GM21528 (cell line): ENCODE measurements at regions not wholly inside any gene's neighbourhood (a gene's known extent, or its start where the extent isn't known, plus 50 kb on each side); places are given as distances from the start of the nearest gene placed in this dataset.
"Not testable (repeated sequence)": the region's sequence is repeated elsewhere in the genome, so short reads cannot be mapped to it uniquely, and the experiment has no call there.

Experiments
- ATAC-seq: cut with Tn5 transposase; IDR thresholded peaks from one replicate; pipeline ENCODE4 v1.9.1; 2021; ENCODE audit warnings: mild to moderate bottlenecking, moderate library complexity; ENCODE audit not compliant: unreplicated experiment, low FRiP score

GRCh38 chr7:142507799-142508198, 241.5 kb upstream of the PRSS1 start:
- ATAC-seq: no peak

GRCh38 chr7:142507066-142507465, 242.2 kb upstream of the PRSS1 start:
- not testable (repeated sequence) for ATAC-seq

DNA sequence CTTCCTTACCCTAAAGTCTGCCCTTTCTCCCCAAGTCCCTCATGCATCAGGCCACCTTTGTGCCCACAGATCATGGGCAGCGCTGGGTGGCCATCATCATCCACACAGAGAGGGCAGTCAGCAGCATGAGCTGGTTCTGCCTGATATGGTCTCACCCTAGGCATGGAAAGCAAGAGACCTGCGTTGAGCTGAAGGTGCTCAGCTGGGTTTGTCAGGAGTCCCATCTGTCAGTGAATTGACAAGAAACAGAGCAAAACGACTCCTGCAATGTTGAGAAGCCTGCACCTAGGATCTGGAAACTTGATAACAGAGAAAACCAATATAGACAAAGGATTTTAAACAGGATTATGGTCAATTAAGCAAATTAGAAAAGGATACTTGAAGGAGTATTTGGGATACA, 242.7 kb upstream of the PRSS1 start:
- no peak for ATAC-seq

- ATAC-seq: not testable (repeated sequence)
Measured at GRCh38 chr7:142503949-142504348, 245.3 kb upstream of the PRSS1 start.

DNA sequence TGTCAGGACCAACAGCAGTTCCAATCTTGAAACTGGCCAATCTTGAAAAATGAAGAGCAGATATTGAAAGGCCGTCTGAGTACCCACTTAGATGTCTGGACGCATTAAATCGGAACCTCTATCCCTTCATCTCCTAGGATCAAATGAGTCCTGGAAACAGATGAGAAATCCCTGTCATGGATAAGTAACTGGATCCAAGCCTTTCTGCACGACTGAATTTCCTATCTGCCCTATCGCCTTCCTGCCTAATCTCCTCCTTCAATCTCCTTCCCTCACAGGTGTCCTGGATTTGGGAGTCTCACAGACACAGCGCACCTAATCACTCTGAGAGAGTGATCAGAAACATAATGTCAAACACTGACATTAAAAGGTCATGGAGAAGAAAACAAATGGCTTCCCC, 245.2 kb upstream of the PRSS58 start:
- ATAC-seq: no peak

- ATAC-seq: no peak
Measured at GRCh38 chr7:142501434-142501833, 243.6 kb upstream of the PRSS58 start.

- ATAC-seq: no peak
Measured at GRCh38 chr7:142500366-142500765, 242.5 kb upstream of the PRSS58 start.

GRCh38 chr7:142499635-142500034, 241.8 kb upstream of the PRSS58 start:
- no peak for ATAC-seq

DNA sequence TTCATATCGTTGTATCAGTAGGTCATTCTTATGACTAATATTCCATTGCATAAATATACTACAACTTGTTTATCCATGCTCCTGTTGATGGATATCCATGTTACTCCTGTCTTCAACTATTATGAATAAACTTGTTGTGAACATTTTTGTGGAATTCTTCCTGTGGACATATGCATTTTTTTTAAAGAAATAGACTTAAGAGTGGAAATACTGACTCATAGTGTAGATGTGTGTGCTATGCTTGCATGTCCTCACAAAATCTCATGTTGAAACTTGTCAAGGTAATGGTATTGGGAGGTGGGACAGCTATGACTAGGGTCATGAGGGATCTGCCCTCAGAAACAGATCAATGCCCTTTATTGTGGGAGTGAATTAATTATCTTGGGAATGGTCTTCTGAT, 240.5 kb upstream of the PRSS58 start:
- ATAC-seq: no peak

DNA sequence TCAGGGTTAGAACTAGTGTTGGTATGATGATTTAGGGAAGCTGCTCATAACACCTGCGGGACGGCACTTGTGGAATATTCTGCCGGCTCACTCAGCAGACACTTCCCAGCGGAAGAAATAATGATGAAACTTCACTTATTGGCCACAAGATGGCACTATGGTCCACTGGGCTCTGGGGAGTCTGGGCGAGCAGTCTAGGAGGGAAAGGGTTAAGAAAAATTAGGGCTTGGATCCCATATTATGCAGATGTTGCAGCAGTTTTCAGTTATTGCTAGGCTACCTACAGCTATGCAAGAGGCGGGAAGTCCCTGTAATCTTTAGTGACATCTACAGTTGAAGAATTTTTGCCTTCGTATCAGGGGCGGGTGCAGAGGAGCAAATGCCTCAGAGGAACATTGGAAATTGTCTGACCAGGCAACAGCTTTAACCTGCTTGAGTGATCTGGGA, 238.7 kb upstream of the PRSS58 start:
- ATAC-seq: peak; percentile 75

GRCh38 chr7:142495879-142496278, 238.0 kb upstream of the PRSS58 start:
- not testable (repeated sequence) for ATAC-seq

GRCh38 chr7:142495301-142495700, 237.4 kb upstream of the PRSS58 start:
- not testable (repeated sequence) for ATAC-seq

DNA sequence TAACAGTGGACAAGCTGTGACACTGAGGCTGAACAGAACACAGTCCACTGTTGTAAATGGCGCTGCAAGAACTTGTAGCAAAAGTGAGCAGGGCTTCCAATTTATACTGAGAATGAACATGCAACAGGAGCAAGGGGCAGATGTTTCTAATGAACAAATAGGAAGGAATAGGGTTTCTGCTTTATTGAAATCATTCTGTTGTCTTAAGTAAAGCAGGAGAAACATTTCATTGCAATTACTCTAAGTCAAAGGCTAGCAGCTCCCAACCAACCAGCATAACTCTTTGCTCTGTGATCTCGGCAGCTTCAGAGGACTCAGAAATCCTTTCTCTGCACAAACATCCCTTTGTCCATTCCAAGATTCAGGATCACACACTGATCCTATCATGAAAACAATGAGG, 236.2 kb upstream of the PRSS58 start:
- no peak for ATAC-seq

DNA sequence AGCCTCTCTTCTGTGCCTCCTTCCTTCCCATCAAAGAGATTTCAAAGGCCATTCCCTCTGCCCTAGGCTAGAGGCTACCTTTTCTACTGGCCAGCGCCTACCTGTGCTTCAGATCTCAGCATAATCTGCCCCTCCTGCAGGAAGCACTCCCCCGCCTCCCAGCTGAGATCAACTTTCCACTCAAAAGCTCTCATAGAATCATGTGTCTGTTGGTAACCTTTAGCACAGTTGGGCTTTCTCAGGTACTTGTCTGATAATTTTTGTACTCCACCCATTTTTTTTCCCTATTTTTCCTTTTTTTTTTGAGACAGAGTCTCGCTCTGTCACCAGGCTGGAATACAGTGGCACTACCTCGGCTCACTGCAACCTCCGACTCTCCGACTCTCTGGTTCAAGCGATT, 231.0 kb upstream of the PRSS58 start:
- no peak for ATAC-seq

DNA sequence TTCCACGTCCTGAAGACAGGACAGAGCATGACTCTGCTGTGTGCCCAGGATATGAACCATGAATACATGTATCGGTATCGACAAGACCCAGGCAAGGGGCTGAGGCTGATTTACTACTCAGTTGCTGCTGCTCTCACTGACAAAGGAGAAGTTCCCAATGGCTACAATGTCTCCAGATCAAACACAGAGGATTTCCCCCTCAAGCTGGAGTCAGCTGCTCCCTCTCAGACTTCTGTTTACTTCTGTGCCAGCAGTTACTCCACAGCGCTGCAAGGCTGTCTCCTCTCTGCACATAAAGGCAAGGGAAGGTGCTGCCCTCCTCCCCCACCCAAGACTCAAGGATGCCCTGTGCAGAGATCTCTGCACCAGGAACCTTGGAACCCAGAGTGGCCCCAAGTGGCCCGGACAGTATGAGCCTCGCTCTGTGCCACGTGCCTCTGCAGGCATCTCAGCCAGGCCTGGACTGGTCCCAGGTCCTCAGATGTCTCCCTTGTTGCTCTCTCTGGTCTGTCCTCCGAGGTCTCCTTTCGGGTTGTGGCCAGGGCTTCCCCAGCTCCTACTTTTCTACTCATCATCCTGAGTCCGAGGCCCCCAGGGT, 230.3 kb upstream of the PRSS58 start:
- no peak for ATAC-seq

GRCh38 chr7:142487565-142487964, 229.7 kb upstream of the PRSS58 start:
- ATAC-seq: not testable (repeated sequence)

DNA sequence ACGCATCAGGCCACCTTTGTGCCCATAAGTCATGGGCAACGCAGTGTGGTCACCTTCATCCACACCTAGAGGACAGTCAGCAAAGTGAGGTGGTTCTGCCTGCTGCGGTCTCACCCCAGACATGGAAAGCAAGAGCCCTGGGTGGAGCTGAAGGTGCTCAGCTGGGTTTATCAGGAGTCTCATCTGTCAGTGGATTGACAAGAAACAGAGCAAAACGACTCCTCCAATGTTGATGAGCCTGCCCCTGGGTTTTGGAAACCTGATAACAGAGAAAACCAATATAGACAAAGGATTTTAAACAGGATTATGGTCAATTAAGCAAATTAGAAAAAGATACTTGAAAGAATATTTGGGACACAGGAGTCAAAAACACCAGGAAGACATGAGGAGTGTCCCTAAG, 229.3 kb upstream of the PRSS58 start:
- ATAC-seq: no peak

GRCh38 chr7:142485617-142486226, 227.9 kb upstream of the PRSS58 start:
- ATAC-seq: no peak

DNA sequence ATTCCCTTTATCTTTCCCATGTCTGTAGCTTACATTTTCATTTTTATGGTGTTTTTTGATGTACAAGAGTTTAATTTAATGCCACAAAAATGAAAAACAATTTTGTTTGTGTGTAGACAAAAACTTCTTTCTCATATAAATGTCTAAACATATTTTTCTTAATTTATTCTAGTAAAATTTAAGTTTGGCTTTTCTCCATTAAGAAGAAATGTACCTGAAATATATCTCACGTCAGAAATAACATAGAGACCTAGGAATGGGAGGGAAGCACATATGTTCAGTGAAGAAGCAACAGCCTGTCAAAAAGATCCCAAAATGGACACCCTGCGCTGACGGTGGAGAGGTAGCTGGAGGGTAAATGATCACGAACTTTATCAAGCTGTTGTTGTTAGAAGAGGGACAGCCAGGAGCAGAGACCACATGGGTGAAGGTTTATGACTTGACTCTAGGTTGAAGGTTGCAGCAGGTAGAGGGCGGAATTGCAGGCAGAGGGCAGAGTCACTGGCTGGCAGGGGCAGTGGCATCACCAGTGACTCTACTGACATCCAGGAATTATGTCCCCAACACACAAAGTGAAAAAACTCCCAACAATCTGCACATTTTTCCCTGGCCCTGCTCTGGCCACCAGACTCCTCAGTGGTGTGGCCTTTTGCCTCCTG, 225.9 kb upstream of the PRSS58 start:
- ATAC-seq: no peak

DNA sequence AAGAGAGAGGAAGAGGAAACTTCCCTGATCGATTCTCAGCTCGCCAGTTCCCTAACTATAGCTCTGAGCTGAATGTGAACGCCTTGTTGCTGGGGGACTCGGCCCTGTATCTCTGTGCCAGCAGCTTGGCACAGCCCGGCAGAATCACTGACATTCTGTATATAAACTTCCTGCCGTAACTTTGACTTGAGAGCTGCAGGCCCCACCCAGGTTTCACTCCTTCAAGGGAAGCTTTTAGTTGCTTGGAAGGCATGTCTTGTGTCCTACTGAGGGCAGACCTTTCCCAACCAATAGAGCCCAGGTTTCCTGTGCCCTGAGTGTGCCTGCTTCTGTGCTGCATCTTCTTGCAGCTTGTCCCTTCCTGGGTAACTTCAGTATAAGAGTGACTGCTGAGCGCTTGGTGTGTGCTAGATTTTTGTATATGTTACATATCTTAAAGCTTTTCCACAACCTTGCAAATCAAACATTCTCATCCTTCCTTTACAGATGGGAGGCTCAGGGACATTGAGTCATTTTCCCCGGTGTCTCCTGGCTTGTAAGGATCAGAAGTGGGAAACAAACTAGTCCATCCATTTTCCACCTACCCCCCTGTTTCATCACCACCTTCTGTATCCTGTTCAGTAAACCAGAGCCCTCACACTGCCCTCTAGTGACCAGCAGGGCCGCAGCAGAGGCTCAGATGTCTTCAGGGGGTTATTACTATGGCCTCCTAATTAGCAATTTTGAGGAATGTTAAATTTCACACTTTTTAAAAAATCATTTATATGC, 225.2 kb upstream of the PRSS58 start:
- peak; percentile 59 for ATAC-seq

DNA sequence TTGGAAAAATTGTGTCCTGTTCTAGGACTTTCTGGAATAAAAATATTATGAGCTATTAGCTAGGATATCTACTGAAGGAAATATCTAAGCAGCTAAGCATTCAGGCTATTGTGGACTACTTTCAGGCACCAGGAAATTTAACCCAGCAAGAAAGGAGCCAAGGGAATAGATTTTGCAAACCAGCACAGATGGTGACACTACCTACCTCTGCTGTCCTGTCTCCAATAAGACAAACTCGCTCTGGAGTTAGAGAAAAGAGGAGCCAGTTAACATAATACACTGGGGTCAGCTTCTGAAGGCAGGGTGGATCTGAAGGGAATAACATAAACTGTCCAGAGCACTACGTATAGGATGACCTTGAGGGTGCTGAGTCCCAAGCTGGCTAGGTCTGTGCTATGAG, 223.7 kb upstream of the PRSS58 start:
- no peak for ATAC-seq
